OCI-LY3 (cell line): ENCODE measurements at regions not wholly inside any gene's neighbourhood (a gene's known extent, or its start where the extent isn't known, plus 50 kb on each side); places are given as distances from the start of the nearest gene placed in this dataset.

Experiments
- EZH2phosphoT487 ChIP-seq: fragments of 200-600 bp; shearing (Covaris generic); IDR thresholded peaks from 2 replicates; pipeline ENCODE4 v1.6.1; 2018; ENCODE audit warnings: antibody characterized with exemption, mixed run types, low read depth
- TF ChIP-seq, protein P1 (sequence below): fragments of 200-600, 300-600 bp; sonication (generic); IDR thresholded peaks from 2 replicates; pipeline ENCODE4 v1.5.1; 2014; ENCODE audit warnings: antibody characterized with exemption, low read length, low read depth

DNA sequence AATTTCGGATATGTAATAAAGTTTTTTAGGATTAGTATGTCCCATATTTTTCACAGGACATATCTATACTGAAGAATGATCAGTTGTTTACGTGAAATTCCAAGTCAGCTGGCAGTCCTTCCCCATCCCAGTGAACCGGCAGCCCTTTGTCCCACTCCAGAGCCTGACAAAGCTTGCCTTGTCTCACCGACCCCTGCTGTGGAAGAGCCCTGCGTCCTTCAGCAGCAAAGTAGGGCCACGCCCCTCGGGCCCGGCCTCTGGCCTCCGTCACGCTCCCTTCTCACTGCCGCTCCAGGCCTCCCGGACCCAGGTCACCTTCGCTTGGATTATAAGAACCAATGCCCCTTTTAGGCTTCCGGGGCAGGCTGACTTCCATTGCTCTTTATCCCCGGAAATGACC lies 89.8 kb upstream of the TGIF1 start:
- TF ChIP-seq, protein P1, sequence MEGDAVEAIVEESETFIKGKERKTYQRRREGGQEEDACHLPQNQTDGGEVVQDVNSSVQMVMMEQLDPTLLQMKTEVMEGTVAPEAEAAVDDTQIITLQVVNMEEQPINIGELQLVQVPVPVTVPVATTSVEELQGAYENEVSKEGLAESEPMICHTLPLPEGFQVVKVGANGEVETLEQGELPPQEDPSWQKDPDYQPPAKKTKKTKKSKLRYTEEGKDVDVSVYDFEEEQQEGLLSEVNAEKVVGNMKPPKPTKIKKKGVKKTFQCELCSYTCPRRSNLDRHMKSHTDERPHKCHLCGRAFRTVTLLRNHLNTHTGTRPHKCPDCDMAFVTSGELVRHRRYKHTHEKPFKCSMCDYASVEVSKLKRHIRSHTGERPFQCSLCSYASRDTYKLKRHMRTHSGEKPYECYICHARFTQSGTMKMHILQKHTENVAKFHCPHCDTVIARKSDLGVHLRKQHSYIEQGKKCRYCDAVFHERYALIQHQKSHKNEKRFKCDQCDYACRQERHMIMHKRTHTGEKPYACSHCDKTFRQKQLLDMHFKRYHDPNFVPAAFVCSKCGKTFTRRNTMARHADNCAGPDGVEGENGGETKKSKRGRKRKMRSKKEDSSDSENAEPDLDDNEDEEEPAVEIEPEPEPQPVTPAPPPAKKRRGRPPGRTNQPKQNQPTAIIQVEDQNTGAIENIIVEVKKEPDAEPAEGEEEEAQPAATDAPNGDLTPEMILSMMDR = no peak
- no peak for TF ChIP-seq EZH2phosphoT487
